OCI-LY3 (cell line): ENCODE measurements at regions not wholly inside any gene's neighbourhood (a gene's known extent, or its start where the extent isn't known, plus 50 kb on each side); places are given as distances from the start of the nearest gene placed in this dataset.

ENCODE experiments used
- H2AFZ ChIP-seq: fragments of 200-600, 300-600 bp; shearing (Covaris generic); 2 replicates; pipeline ENCODE4 v1.6.0; 2014; ENCODE audit warnings: antibody characterized with exemption, low read depth, low read length
- H3K27ac ChIP-seq: fragments of 200-600, 300-600 bp; sonication (generic); 2 replicates; pipeline ENCODE4 v1.5.1; 2014; ENCODE audit warnings: mild to moderate bottlenecking, low read length, moderate library complexity, mixed read lengths
- H3K27me3 ChIP-seq: fragments of 200-600, 300-600 bp; sonication (generic); 2 replicates; pipeline ENCODE4 v1.6.1; 2014; ENCODE audit warnings: low read depth, low read length, mixed read lengths
- H3K36me3 ChIP-seq: fragments of 200-600, 300-600 bp; sonication (generic); replicated peaks from 2 replicates; pipeline ENCODE3; 2014; ENCODE audit warnings: low read depth, low read length, mixed read lengths
- H3K4me1 ChIP-seq: fragments of 300-600, 200-600 bp; sonication (generic); 2 replicates; pipeline ENCODE4 v1.6.1; 2014; ENCODE audit warnings: low read length, mixed read lengths
- H3K4me2 ChIP-seq: fragments of 200-600, 300-600 bp; sonication (generic); 2 replicates; pipeline ENCODE4 v1.6.1; 2014; ENCODE audit warnings: low read length, mixed read lengths
- H3K4me3 ChIP-seq: fragments of 300-600, 200-600 bp; sonication (generic); 2 replicates; pipeline ENCODE4 v1.5.1; 2014; ENCODE audit warnings: antibody characterized with exemption, mild to moderate bottlenecking, low read length, moderate library complexity
- H3K79me2 ChIP-seq: fragments of 300-600, 200-600 bp; shearing (Covaris generic); 2 replicates; pipeline ENCODE4 v1.6.1; 2014; ENCODE audit warnings: mild to moderate bottlenecking, low read length, mixed read lengths
- H3K9ac ChIP-seq: fragments of 300-600, 200-600 bp; shearing (Covaris generic); 2 replicates; pipeline ENCODE4 v1.6.0; 2014; ENCODE audit warnings: mild to moderate bottlenecking, low read length, moderate library complexity
- H3K9me3 ChIP-seq: fragments of 200-600, 300-600 bp; shearing (Covaris generic); 2 replicates; pipeline ENCODE4 v1.6.1; 2014; ENCODE audit warnings: low read length, mixed read lengths; ENCODE audit not compliant: insufficient read depth
- H4K20me1 ChIP-seq: fragments of 200-600, 300-600 bp; sonication (generic); 2 replicates; pipeline ENCODE4 v1.6.1; 2016; ENCODE audit warnings: low read length, mixed read lengths; ENCODE audit not compliant: insufficient read depth
- CTCF ChIP-seq: fragments of 200-600, 300-600 bp; sonication (generic); IDR thresholded peaks from 2 replicates; pipeline ENCODE4 v1.5.1; 2014; ENCODE audit warnings: antibody characterized with exemption, low read length, low read depth
- EZH2phosphoT487 ChIP-seq: fragments of 200-600 bp; shearing (Covaris generic); IDR thresholded peaks from 2 replicates; pipeline ENCODE4 v1.6.1; 2018; ENCODE audit warnings: antibody characterized with exemption, mixed run types, low read depth

GRCh38 chr13:38542601-38543000 is 144.3 kb upstream of the FREM2 start:
- H3K9me3 ChIP-seq, result no peaks in the 10 kb centered on the region
- H2AFZ ChIP-seq, result no peak overlapping the region
- H3K27ac ChIP-seq, result no peak overlapping the region
- no peaks in the 10 kb centered on the region for H3K79me2 ChIP-seq
- H3K36me3 ChIP-seq, result no peaks in the 10 kb centered on the region
- no peak for TF ChIP-seq EZH2phosphoT487
- TF ChIP-seq CTCF, result no peak
- no peak overlapping the region for H3K4me3 ChIP-seq
- no peaks in the 10 kb centered on the region for H3K27me3 ChIP-seq
- H4K20me1 ChIP-seq, result no peaks in the 10 kb centered on the region
- H3K4me1 ChIP-seq, result no peaks in the 10 kb centered on the region
- no peak overlapping the region for H3K9ac ChIP-seq
- H3K4me2 ChIP-seq, result no peak overlapping the region

GRCh38 chr13:38543561-38543960 is 143.3 kb upstream of the FREM2 start:
- no peaks in the 10 kb centered on the region for H3K27me3 ChIP-seq
- H3K27ac ChIP-seq, result no peak overlapping the region
- H3K9ac ChIP-seq, result no peak overlapping the region
- no peaks in the 10 kb centered on the region for H4K20me1 ChIP-seq
- no peaks in the 10 kb centered on the region for H3K4me1 ChIP-seq
- H2AFZ ChIP-seq, result no peak overlapping the region
- H3K9me3 ChIP-seq, result no peaks in the 10 kb centered on the region
- no peaks in the 10 kb centered on the region for H3K79me2 ChIP-seq
- no peak overlapping the region for H3K4me2 ChIP-seq
- TF ChIP-seq CTCF (no peak), EZH2phosphoT487 (no peak)
- no peaks in the 10 kb centered on the region for H3K36me3 ChIP-seq
- no peak overlapping the region for H3K4me3 ChIP-seq

- no peaks in the 10 kb centered on the region for H3K79me2 ChIP-seq
- no peak for TF ChIP-seq CTCF
- TF ChIP-seq EZH2phosphoT487, result no peak
- no peak overlapping the region for H3K4me3 ChIP-seq
These were observed 123.1 kb upstream of the FREM2 start for GRCh38 chr13:38563739-38564138.

GRCh38 chr13:38564256-38565150 is 122.4 kb upstream of the FREM2 start:
- H3K27ac ChIP-seq, result no peak overlapping the region
- no peak overlapping the region for H3K9ac ChIP-seq
- H3K36me3 ChIP-seq, result no peaks in the 10 kb centered on the region
- TF ChIP-seq EZH2phosphoT487 (no peak), CTCF (no peak)
- H3K27me3 ChIP-seq, result no peaks in the 10 kb centered on the region
- no peaks in the 10 kb centered on the region for H4K20me1 ChIP-seq
- no peak overlapping the region for H3K4me3 ChIP-seq
- H3K4me2 ChIP-seq, result no peak overlapping the region
- H3K4me1 ChIP-seq, result no peaks in the 10 kb centered on the region
- no peak overlapping the region for H2AFZ ChIP-seq
- no peaks in the 10 kb centered on the region for H3K9me3 ChIP-seq
- no peaks in the 10 kb centered on the region for H3K79me2 ChIP-seq

More at GRCh38 chr13:38563739-38564138, 123.1 kb upstream of the FREM2 start:
- no peak overlapping the region for H2AFZ ChIP-seq
- H3K9me3 ChIP-seq, result no peaks in the 10 kb centered on the region
- no peak overlapping the region for H3K27ac ChIP-seq
- no peaks in the 10 kb centered on the region for H3K4me1 ChIP-seq
- no peaks in the 10 kb centered on the region for H4K20me1 ChIP-seq
- H3K9ac ChIP-seq, result no peak overlapping the region
- H3K36me3 ChIP-seq, result no peaks in the 10 kb centered on the region
- no peak overlapping the region for H3K4me2 ChIP-seq
- no peaks in the 10 kb centered on the region for H3K27me3 ChIP-seq
